Fibroblast of peridontal ligament (primary cell): ENCODE measurements at regions not wholly inside any gene's neighbourhood (a gene's known extent, or its start where the extent isn't known, plus 50 kb on each side); places are given as distances from the start of the nearest gene placed in this dataset.
"Not testable (repeated sequence)": the region's sequence is repeated elsewhere in the genome, so short reads cannot be mapped to it uniquely, and the experiment has no call there.

Source experiments
- DNase-seq: peaks from one replicate; pipeline ENCODE4 v3.0.0-alpha.2; 2010; ENCODE audit errors: extremely low read depth

GRCh38 chr4:116544946-116545345, 540.4 kb downstream of the TRAM1L1 start:
- no peak for DNase-seq

GRCh38 chr4:116539744-116540143, 545.6 kb downstream of the TRAM1L1 start:
- no peak for DNase-seq

- no peak for DNase-seq
Observed at GRCh38 chr4:116537828-116538227, 547.5 kb downstream of the TRAM1L1 start.

GRCh38 chr4:116536024-116536423, 549.4 kb downstream of the TRAM1L1 start:
- DNase-seq: not testable (repeated sequence)

GRCh38 chr4:116531870-116532269, 553.5 kb downstream of the TRAM1L1 start:
- DNase-seq: no peak

- DNase-seq: no peak
Observed at GRCh38 chr4:116531026-116531425, 554.4 kb downstream of the TRAM1L1 start.

- no peak for DNase-seq
Observed at GRCh38 chr4:116530048-116530447, 555.3 kb downstream of the TRAM1L1 start.

GRCh38 chr4:116529129-116529528, 556.2 kb downstream of the TRAM1L1 start:
- DNase-seq: no peak

- DNase-seq: no peak
Observed at GRCh38 chr4:116522922-116523321, 562.5 kb downstream of the TRAM1L1 start.

- DNase-seq: no peak
Observed at GRCh38 chr4:116520886-116521285, 564.5 kb downstream of the TRAM1L1 start.

- DNase-seq: no peak
Observed at GRCh38 chr4:116516711-116517110, 568.7 kb downstream of the TRAM1L1 start.

- no peak for DNase-seq
Observed at GRCh38 chr4:116515959-116516358, 569.4 kb downstream of the TRAM1L1 start.

GRCh38 chr4:116512552-116512951, 572.8 kb downstream of the TRAM1L1 start:
- no peak for DNase-seq

GRCh38 chr4:116501954-116502353, 583.4 kb downstream of the TRAM1L1 start:
- DNase-seq: no peak

- no peak for DNase-seq
Observed at GRCh38 chr4:116500225-116500624, 585.2 kb downstream of the TRAM1L1 start.

- no peak for DNase-seq
Observed at GRCh38 chr4:116489739-116490138, 595.6 kb downstream of the TRAM1L1 start.

- DNase-seq: no peak
Observed at GRCh38 chr4:116486401-116486800, 599.0 kb downstream of the TRAM1L1 start.

- no peak for DNase-seq
Observed at GRCh38 chr4:116480546-116480945, 604.8 kb downstream of the TRAM1L1 start.

- no peak for DNase-seq
Observed at GRCh38 chr4:116478343-116478742, 607.0 kb downstream of the TRAM1L1 start.

GRCh38 chr4:116469582-116469981, 615.8 kb downstream of the TRAM1L1 start:
- no peak for DNase-seq

- no peak for DNase-seq
Observed at GRCh38 chr4:116453127-116453526, 632.2 kb downstream of the TRAM1L1 start.

GRCh38 chr4:116449764-116450163, 635.6 kb downstream of the TRAM1L1 start:
- DNase-seq: no peak

GRCh38 chr4:116444117-116444516, 641.3 kb downstream of the TRAM1L1 start:
- no peak for DNase-seq

GRCh38 chr4:116438981-116439729, 646.2 kb downstream of the TRAM1L1 start:
- no peak for DNase-seq
